Body of pancreas (tissue), 4 donors: ENCODE measurements at regions not wholly inside any gene's neighbourhood (a gene's known extent, or its start where the extent isn't known, plus 50 kb on each side); places are given as distances from the start of the nearest gene placed in this dataset.
A peak's percentile ranks its signal among the peaks of the same experiment; 100 is the strongest.

Source experiments
- ATAC-seq: fragments of 150-250 bp; one replicate; pipeline ENCODE4 v1.9.1; 2016
- DNase-seq, 4 donors: peaks; one replicate each; pipeline ENCODE4 v3.0.0-alpha.2; 2019
- H3K27ac ChIP-seq, 4 donors: fragments of 200-600 bp; sonication (generic); 1 replicate in 3 of 4; 2 replicates in 1 of 4; pipeline versions ENCODE4 v1.5.1 to v1.6.1; 2016 to 2019; ENCODE audit warnings: mild to moderate bottlenecking in 1 of 4, mixed read lengths in 1 of 4, moderate library complexity in 1 of 4
- H3K27me3 ChIP-seq, 2 donors: fragments of 200-600 bp; sonication (generic); one replicate each; pipeline ENCODE4 v1.6.0; 2016; ENCODE audit warnings: mild to moderate bottlenecking in 1 of 2
- H3K36me3 ChIP-seq, 2 donors: fragments of 200-600 bp; sonication (generic); replicated peaks in 1 of 2; 2 replicates each; pipeline ENCODE4 v1.5.1; 2016; ENCODE audit warnings: low read depth in 2 of 2; ENCODE audit not compliant: insufficient read depth in 1 of 2
- H3K4me1 ChIP-seq: fragments of 200-600 bp; sonication (generic); one replicate; pipeline ENCODE4 v1.6.0; 2016
- H3K4me3 ChIP-seq, 2 donors: fragments of 200-600 bp; sonication (generic); 1 replicate in 1 of 2; 2 replicates in 1 of 2; pipeline ENCODE4 v1.5.1; 2016 to 2019
- H3K9me3 ChIP-seq, 3 donors: fragments of 200-600 bp; sonication (generic); 1 replicate in 2 of 3; 2 replicates in 1 of 3; pipeline ENCODE4 v1.5.1; 2016
- POLR2A ChIP-seq, 3 donors: fragments of 450-650 bp; IDR thresholded peaks; one replicate each; pipeline ENCODE4 v1.6.1; 2016; ENCODE audit warnings: antibody characterized with exemption in 3 of 3, mild to moderate bottlenecking in 2 of 3
- WGBS, 2 donors: methylation state at CpG; one replicate each; pipeline ENCODE4 v1.1.5; 2017; 5-methylcytosine and 5-hydroxymethylcytosine counted together
- intact Hi-C: fragments of 100-400 bp; cut with DNase I; formaldehyde crosslinking; loops from one replicate; pipeline ENCODE4 v1.15.1; 2023
- TF ChIP-seq, protein P1 (sequence below), 7 experiments: fragments of 450-650 bp in 4 of 7; fragments of 200-600 bp in 3 of 7; sonication (generic) in 3 of 7; IDR thresholded peaks; one replicate each; pipeline ENCODE4 v1.5.1; 2016 to 2019; ENCODE audit warnings: antibody characterized with exemption in 7 of 7

- ATAC-seq (no peak), DNase-seq (no peak)
- TF ChIP-seq, protein P1, sequence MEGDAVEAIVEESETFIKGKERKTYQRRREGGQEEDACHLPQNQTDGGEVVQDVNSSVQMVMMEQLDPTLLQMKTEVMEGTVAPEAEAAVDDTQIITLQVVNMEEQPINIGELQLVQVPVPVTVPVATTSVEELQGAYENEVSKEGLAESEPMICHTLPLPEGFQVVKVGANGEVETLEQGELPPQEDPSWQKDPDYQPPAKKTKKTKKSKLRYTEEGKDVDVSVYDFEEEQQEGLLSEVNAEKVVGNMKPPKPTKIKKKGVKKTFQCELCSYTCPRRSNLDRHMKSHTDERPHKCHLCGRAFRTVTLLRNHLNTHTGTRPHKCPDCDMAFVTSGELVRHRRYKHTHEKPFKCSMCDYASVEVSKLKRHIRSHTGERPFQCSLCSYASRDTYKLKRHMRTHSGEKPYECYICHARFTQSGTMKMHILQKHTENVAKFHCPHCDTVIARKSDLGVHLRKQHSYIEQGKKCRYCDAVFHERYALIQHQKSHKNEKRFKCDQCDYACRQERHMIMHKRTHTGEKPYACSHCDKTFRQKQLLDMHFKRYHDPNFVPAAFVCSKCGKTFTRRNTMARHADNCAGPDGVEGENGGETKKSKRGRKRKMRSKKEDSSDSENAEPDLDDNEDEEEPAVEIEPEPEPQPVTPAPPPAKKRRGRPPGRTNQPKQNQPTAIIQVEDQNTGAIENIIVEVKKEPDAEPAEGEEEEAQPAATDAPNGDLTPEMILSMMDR (IDR thresholded peaks at IDR 0.05), result no peak
- TF ChIP-seq POLR2A (IDR thresholded peaks at IDR 0.05), result no peak
- no peaks in the 10 kb centered on the region for H3K27me3 ChIP-seq
- H3K36me3 ChIP-seq, result no peaks in the 10 kb centered on the region
- H3K4me1 ChIP-seq, result peaks cover 10% of the 10 kb centered on the region
- H3K9me3 ChIP-seq, result no peaks in the 10 kb centered on the region
- H3K27ac ChIP-seq, result no peak overlapping the region
- H3K4me3 ChIP-seq, result no peak overlapping the region
- intact Hi-C loops, result no loop called here
- 87 to 93% methylated on average over 3 of the region's 3 CpGs for WGBS, 2 donors
These were observed 295.8 kb upstream of the THBS1 start for GRCh38 chr15:39285071-39285470.

DNA sequence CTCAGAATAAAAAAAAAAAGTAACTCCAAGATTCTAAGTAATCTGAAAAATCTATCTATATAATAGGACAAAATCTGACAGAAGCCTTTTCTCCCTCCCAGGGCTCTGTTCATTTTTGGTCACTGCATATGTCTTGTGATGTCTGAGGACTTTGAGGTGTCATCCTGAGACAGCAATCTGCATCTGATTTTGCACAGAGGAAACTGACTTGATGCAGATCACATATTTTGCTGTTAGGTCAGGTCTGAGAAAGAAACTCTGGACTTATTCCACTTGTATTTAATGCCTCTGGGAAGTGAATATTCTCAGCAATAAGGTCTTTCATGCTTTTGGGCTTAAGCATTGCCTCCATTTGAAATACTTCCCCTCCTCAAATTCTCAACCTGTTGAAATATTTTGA lies 295.2 kb upstream of the THBS1 start:
- ATAC-seq (no peak), DNase-seq (no peak)
- Histone ChIP-seq H3K4me3 (no peak overlapping the region), H3K36me3 (no peaks in the 10 kb centered on the region), H3K9me3 (no peaks in the 10 kb centered on the region), H3K27me3 (no peaks in the 10 kb centered on the region), H3K4me1 (peaks cover 10% of the 10 kb centered on the region), H3K27ac (no peak overlapping the region)
- TF ChIP-seq POLR2A (IDR thresholded peaks at IDR 0.05), result no peak
- TF ChIP-seq, protein P1 (IDR thresholded peaks at IDR 0.05), result no peak
- intact Hi-C loops, result no loop called here

DNA sequence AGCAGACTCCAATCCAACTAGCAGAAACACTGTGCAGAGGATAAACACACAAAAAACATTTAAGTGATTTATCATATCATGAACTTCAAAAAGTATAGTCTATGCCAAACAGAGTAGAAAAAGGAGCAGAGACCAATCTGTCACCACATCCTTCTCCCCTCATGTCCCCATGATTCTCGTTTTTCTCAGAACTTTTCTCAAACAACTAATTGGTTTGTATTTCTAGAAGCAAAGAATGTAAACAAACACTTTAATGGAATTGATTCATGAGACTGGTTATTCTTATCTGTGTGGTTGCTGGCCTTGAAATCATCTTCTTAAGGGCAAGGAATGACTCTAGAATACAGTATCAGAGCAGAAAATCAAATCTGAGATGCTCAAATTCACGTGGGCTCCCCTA lies 294.2 kb upstream of the THBS1 start:
- DNase-seq, result no peak
- WGBS, 2 donors, result 18 to 29% methylated on average over 2 of the region's 2 CpGs

GRCh38 chr15:39287322-39288195 lies 293.3 kb upstream of the THBS1 start:
- ATAC-seq, result peak; percentile 47
- peak in 2 of 4 donors; percentile 26 to 34 for DNase-seq

More for the DNA sequence above, 294.2 kb upstream of the THBS1 start:
- H3K27ac ChIP-seq, result no peak overlapping the region
- H3K4me3 ChIP-seq, result no peak overlapping the region
- peaks cover 10% of the 10 kb centered on the region for H3K4me1 ChIP-seq
- H3K27me3 ChIP-seq, result no peaks in the 10 kb centered on the region
- intact Hi-C loops, result no loop called here
- H3K36me3 ChIP-seq, result no peaks in the 10 kb centered on the region
- no peaks in the 10 kb centered on the region for H3K9me3 ChIP-seq
- no peak for ATAC-seq
- TF ChIP-seq POLR2A (IDR thresholded peaks at IDR 0.05), result no peak
- TF ChIP-seq, protein P1 (IDR thresholded peaks at IDR 0.05), result no peak

More at GRCh38 chr15:39287322-39288195, 293.3 kb upstream of the THBS1 start:
- no peak overlapping the region for H3K4me3 ChIP-seq
- H3K27ac ChIP-seq, result no peak overlapping the region
- no peaks in the 10 kb centered on the region for H3K27me3 ChIP-seq
- no peaks in the 10 kb centered on the region for H3K36me3 ChIP-seq
- H3K4me1 ChIP-seq, result peaks cover 10% of the 10 kb centered on the region
- intact Hi-C loops, result no loop called here
- no peak for TF ChIP-seq POLR2A (IDR thresholded peaks at IDR 0.05)
- TF ChIP-seq, protein P1 (IDR thresholded peaks at IDR 0.05), result no peak
- no peaks in the 10 kb centered on the region for H3K9me3 ChIP-seq
- WGBS, 2 donors, result 31 to 41% methylated on average over 6 of the region's 6 CpGs
